HEK293 (cell line): ENCODE measurements at regions not wholly inside any gene's neighbourhood (a gene's known extent, or its start where the extent isn't known, plus 50 kb on each side); places are given as distances from the start of the nearest gene placed in this dataset.

Source experiments
- CTCF ChIA-PET: fragments of 350-600 bp; formaldehyde crosslinking; extraction: SDS; loops from one replicate; lab custom pipeline; 2021; ENCODE audit warnings: antibody characterized with exemption; lab: Yijun Ruan, JAX
- POLR2A ChIA-PET: fragments of 300-600 bp; formaldehyde crosslinking; extraction: SDS; loops from one replicate; lab custom pipeline; 2020; ENCODE audit warnings: antibody characterized with exemption, inconsistent platforms; lab: Yijun Ruan, JAX
- H3K27ac ChIP-seq: fragments of 200-500 bp; sonication (Bioruptor generic); 2 replicates; pipeline ENCODE4 v1.5.1; 2014; ENCODE audit warnings: low read depth, low read length, control low read depth, inconsistent platforms; ENCODE audit errors: extremely low read depth
- H3K36me3 ChIP-seq, 2 experiments: fragments of 200-500 bp in 1 of 2; sonication (Bioruptor generic) in 1 of 2; 1 replicate in 1 of 2; 2 replicates in 1 of 2; pipeline ENCODE4 v1.5.1; 2014 to 2017; ENCODE audit warnings: inconsistent platforms in 2 of 2, low read length in 2 of 2; ENCODE audit not compliant: control insufficient read depth in 2 of 2, insufficient read depth in 1 of 2
- H3K4me1 ChIP-seq: fragments of 200-500 bp; sonication (Bioruptor generic); 2 replicates; pipeline ENCODE4 v1.5.1; 2014; ENCODE audit warnings: mild to moderate bottlenecking, low read length, inconsistent platforms; ENCODE audit not compliant: control insufficient read depth, insufficient read depth
- H3K4me3 ChIP-seq: 2 replicates; pipeline ENCODE4 v1.5.1; 2011; ENCODE audit warnings: low read depth, mild to moderate bottlenecking, control low read depth, low read length, moderate library complexity
- H3K9me3 ChIP-seq: fragments of 200-500 bp; sonication (Bioruptor generic); 2 replicates; pipeline ENCODE4 v1.5.1; 2014; ENCODE audit warnings: low read depth, low read length, inconsistent platforms; ENCODE audit not compliant: control insufficient read depth, insufficient read depth
- GLI4 ChIP-seq: fragments of 450-650 bp; formaldehyde crosslinking; IDR thresholded peaks from 2 replicates; pipeline ENCODE4 v1.5.1; 2016; ENCODE audit warnings: missing biosample characterization, missing genetic modification characterization
- SCRT1 ChIP-seq: fragments of 450-650 bp; formaldehyde crosslinking; IDR thresholded peaks from 2 replicates; pipeline ENCODE4 v1.5.1; 2016; ENCODE audit warnings: missing biosample characterization, missing genetic modification characterization, borderline replicate concordance
- ZBTB48 ChIP-seq: fragments of 450-650 bp; formaldehyde crosslinking; IDR thresholded peaks from 2 replicates; pipeline ENCODE4 v1.5.1; 2016; ENCODE audit warnings: missing biosample characterization, missing genetic modification characterization
- ZEB2 ChIP-seq: fragments of 450-650 bp; formaldehyde crosslinking; IDR thresholded peaks from 2 replicates; pipeline ENCODE4 v1.5.1; 2016; ENCODE audit warnings: missing biosample characterization, missing genetic modification characterization
- ZNF10 ChIP-seq: fragments of 450-650 bp; formaldehyde crosslinking; IDR thresholded peaks from 2 replicates; pipeline ENCODE4 v1.5.1; 2017; ENCODE audit warnings: missing biosample characterization, missing genetic modification characterization
- ZNF133 ChIP-seq: fragments of 450-650 bp; formaldehyde crosslinking; IDR thresholded peaks from 2 replicates; pipeline ENCODE4 v1.5.1; 2016; ENCODE audit warnings: missing biosample characterization, missing genetic modification characterization
- ZNF223 ChIP-seq: fragments of 450-650 bp; formaldehyde crosslinking; IDR thresholded peaks from 2 replicates; pipeline ENCODE4 v1.5.1; 2016; ENCODE audit warnings: missing biosample characterization, missing genetic modification characterization
- ZNF24 ChIP-seq: fragments of 450-650 bp; formaldehyde crosslinking; IDR thresholded peaks from 2 replicates; pipeline ENCODE4 v1.5.1; 2016; ENCODE audit warnings: missing biosample characterization, missing genetic modification characterization
- ZNF311 ChIP-seq: fragments of 450-650 bp; formaldehyde crosslinking; IDR thresholded peaks from 2 replicates; pipeline ENCODE4 v1.5.1; 2017; ENCODE audit warnings: missing biosample characterization, missing genetic modification characterization, borderline replicate concordance
- ZNF398 ChIP-seq: fragments of 450-650 bp; formaldehyde crosslinking; IDR thresholded peaks from 2 replicates; pipeline ENCODE4 v1.5.1; 2017; ENCODE audit warnings: missing biosample characterization, missing genetic modification characterization
- ZNF510 ChIP-seq: fragments of 450-650 bp; formaldehyde crosslinking; IDR thresholded peaks from 2 replicates; pipeline ENCODE4 v1.5.1; 2018; ENCODE audit warnings: mild to moderate bottlenecking, missing genetic modification characterization, missing biosample characterization; ENCODE audit not compliant: insufficient replicate concordance
- ZNF585B ChIP-seq: fragments of 450-650 bp; formaldehyde crosslinking; IDR thresholded peaks from 2 replicates; pipeline ENCODE4 v1.5.1; 2016; ENCODE audit warnings: missing biosample characterization, missing genetic modification characterization
- ZNF623 ChIP-seq: fragments of 450-650 bp; formaldehyde crosslinking; IDR thresholded peaks from 2 replicates; pipeline ENCODE4 v1.5.1; 2016; ENCODE audit warnings: missing biosample characterization, missing genetic modification characterization
- ZNF626 ChIP-seq: fragments of 450-650 bp; sonication (Bioruptor Pico); formaldehyde crosslinking; IDR thresholded peaks from 2 replicates; pipeline ENCODE4 v1.5.1; 2018; ENCODE audit warnings: missing biosample characterization, missing genetic modification characterization, inconsistent platforms
- TF ChIP-seq, protein P1 (sequence below): fragments of 450-650 bp; IDR thresholded peaks from 2 replicates; pipeline ENCODE4 v1.5.1; 2018; ENCODE audit warnings: missing biosample characterization, mild to moderate bottlenecking, missing genetic modification characterization
- TF ChIP-seq, protein P2 (sequence below): fragments of 450-650 bp; formaldehyde crosslinking; IDR thresholded peaks from 2 replicates; pipeline ENCODE4 v1.5.1; 2016; ENCODE audit warnings: missing biosample characterization, missing genetic modification characterization
- TF ChIP-seq, protein P3 (sequence below): fragments of 450-650 bp; formaldehyde crosslinking; IDR thresholded peaks from 2 replicates; pipeline ENCODE4 v1.5.1; 2017; ENCODE audit warnings: missing biosample characterization, missing genetic modification characterization

DNA sequence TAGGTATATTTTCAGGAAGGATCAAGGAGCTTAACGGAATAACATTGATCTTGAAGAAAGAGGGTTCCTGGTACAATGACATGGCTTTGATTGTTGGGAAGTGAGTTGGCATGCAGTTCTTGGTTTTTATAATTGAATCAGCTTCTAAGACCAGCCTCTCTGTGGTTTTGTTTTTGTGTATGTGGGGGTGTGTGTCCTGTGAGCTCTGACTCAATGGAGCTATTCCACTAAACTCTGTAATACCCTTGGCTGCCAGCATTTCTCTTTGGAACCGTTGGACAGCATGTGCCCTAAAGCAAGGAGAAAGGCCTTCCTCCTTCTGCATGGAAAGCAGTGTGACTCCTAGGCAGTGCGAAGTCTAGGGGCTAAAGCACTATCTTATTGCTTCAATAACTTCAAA is 124.8 kb downstream of the EDEM1 start:
- Histone ChIP-seq H3K4me3 (no peak overlapping the region), H3K4me1 (no peaks in the 10 kb centered on the region)
- TF ChIP-seq ZNF623 (no peak), ZNF626 (no peak), ZEB2 (tag by site-specific recombination) (no peak), GLI4 (no peak), ZNF510 (tag by site-specific recombination) (no peak), ZNF10 (no peak), ZNF133 (tag by site-specific recombination) (no peak)
- TF ChIP-seq, protein P1, sequence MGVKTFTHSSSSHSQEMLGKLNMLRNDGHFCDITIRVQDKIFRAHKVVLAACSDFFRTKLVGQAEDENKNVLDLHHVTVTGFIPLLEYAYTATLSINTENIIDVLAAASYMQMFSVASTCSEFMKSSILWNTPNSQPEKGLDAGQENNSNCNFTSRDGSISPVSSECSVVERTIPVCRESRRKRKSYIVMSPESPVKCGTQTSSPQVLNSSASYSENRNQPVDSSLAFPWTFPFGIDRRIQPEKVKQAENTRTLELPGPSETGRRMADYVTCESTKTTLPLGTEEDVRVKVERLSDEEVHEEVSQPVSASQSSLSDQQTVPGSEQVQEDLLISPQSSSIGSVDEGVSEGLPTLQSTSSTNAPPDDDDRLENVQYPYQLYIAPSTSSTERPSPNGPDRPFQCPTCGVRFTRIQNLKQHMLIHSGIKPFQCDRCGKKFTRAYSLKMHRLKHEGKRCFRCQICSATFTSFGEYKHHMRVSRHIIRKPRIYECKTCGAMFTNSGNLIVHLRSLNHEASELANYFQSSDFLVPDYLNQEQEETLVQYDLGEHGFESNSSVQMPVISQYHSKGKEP (tag by site-specific recombination): no peak
- TF ChIP-seq, protein P2, sequence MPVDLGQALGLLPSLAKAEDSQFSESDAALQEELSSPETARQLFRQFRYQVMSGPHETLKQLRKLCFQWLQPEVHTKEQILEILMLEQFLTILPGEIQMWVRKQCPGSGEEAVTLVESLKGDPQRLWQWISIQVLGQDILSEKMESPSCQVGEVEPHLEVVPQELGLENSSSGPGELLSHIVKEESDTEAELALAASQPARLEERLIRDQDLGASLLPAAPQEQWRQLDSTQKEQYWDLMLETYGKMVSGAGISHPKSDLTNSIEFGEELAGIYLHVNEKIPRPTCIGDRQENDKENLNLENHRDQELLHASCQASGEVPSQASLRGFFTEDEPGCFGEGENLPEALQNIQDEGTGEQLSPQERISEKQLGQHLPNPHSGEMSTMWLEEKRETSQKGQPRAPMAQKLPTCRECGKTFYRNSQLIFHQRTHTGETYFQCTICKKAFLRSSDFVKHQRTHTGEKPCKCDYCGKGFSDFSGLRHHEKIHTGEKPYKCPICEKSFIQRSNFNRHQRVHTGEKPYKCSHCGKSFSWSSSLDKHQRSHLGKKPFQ: no peak
- TF ChIP-seq, all 188 proteins: peak for 0
- H3K36me3 ChIP-seq: no peaks in the 10 kb centered on the region
- ChIA-PET CTCF (no interaction called here), POLR2A (no interaction called here)
- H3K9me3 ChIP-seq: no peaks in the 10 kb centered on the region
- H3K27ac ChIP-seq: no peak overlapping the region

DNA sequence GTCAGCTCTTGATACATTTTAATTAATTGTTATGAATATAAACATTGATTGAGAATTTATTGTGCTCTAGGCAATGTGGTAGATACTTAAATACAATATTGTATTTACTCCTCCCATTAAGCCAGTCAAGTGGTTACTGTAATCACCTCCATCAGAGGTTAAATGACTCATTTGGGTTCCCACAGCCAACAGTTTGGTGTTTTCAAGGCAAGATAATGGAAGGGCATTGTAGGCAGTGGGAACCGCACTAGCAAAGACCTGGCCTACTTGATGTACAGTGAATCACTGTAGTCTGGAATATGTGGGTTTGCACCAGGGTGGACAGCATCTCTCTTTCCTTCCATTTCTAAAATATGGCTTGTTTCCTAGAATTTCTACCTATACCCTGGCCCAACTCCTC is 127.4 kb downstream of the EDEM1 start:
- H3K4me3 ChIP-seq: no peak overlapping the region
- POLR2A ChIA-PET: no interaction called here
- no peak for TF ChIP-seq ZNF585B (tag by site-specific recombination)
- no peak for TF ChIP-seq ZBTB48 (tag by site-specific recombination)
- TF ChIP-seq ZNF311 (tag by site-specific recombination): no peak
- no peak for TF ChIP-seq ZNF398 (tag by site-specific recombination)
- no peak for TF ChIP-seq ZNF24
- TF ChIP-seq, protein P3, sequence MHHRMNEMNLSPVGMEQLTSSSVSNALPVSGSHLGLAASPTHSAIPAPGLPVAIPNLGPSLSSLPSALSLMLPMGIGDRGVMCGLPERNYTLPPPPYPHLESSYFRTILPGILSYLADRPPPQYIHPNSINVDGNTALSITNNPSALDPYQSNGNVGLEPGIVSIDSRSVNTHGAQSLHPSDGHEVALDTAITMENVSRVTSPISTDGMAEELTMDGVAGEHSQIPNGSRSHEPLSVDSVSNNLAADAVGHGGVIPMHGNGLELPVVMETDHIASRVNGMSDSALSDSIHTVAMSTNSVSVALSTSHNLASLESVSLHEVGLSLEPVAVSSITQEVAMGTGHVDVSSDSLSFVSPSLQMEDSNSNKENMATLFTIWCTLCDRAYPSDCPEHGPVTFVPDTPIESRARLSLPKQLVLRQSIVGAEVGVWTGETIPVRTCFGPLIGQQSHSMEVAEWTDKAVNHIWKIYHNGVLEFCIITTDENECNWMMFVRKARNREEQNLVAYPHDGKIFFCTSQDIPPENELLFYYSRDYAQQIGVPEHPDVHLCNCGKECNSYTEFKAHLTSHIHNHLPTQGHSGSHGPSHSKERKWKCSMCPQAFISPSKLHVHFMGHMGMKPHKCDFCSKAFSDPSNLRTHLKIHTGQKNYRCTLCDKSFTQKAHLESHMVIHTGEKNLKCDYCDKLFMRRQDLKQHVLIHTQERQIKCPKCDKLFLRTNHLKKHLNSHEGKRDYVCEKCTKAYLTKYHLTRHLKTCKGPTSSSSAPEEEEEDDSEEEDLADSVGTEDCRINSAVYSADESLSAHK (tag by site-specific recombination): no peak
- TF ChIP-seq ZNF223 (tag by site-specific recombination): no peak
- no peak for TF ChIP-seq SCRT1 (tag by site-specific recombination)
- no peaks in the 10 kb centered on the region for H3K9me3 ChIP-seq
- no peaks in the 10 kb centered on the region for H3K4me1 ChIP-seq
- CTCF ChIA-PET: no interaction called here
- H3K36me3 ChIP-seq: no peaks in the 10 kb centered on the region
- H3K27ac ChIP-seq: no peak overlapping the region
